ENCODE measurements at regions not wholly inside any gene's neighbourhood (a gene's known extent, or its start where the extent isn't known, plus 50 kb on each side); places are given as distances from the start of the nearest gene placed in this dataset.
A peak's percentile ranks its signal among the peaks of the same experiment; 100 is the strongest.
"Not testable (repeated sequence)": the region's sequence is repeated elsewhere in the genome, so short reads cannot be mapped to it uniquely, and the experiment has no call there.

GRCh38 chr10:62594093-62594520 is 210.4 kb upstream of the ADO start:
- intact Hi-C loops (cut with DNase I): no loop called here
- FAIRE-seq: no peak

GRCh38 chr10:62597226-62597625 is 207.3 kb upstream of the ADO start:
- no peak for FAIRE-seq
- intact Hi-C loops (cut with DNase I): no loop called here
- no peaks in the 10 kb centered on the region for H3K27me3 ChIP-seq (ENCODE audit: control insufficient read depth, insufficient read depth, low read length)
- H3K9me3 ChIP-seq (ENCODE audit: control insufficient read depth in 2 of 3, insufficient read depth in 1 of 3, low read length in 3 of 3): no peaks in the 10 kb centered on the region
- H3K9ac ChIP-seq (ENCODE audit: low read length in 3 of 3): no peak overlapping the region
- no peak for TF ChIP-seq CTCF (IDR thresholded peaks at IDR 0.05; ENCODE audit: borderline replicate concordance, extremely low read depth, insufficient read depth)
- DNase-seq: no peak
- no peaks in the 10 kb centered on the region for H3K36me3 ChIP-seq (ENCODE audit: control insufficient read depth in 2 of 3, insufficient read depth in 3 of 3, low read length in 3 of 3)
- H3K4me3 ChIP-seq (ENCODE audit: low read length in 3 of 3): no peak overlapping the region
- no peak overlapping the region for H3K27ac ChIP-seq (ENCODE audit: low read depth in 2 of 2, low read length in 2 of 2)
- H3K4me1 ChIP-seq (ENCODE audit: control insufficient read depth in 2 of 3, insufficient read depth in 2 of 3, low read depth in 1 of 3, low read length in 3 of 3): no peaks in the 10 kb centered on the region

More at GRCh38 chr10:62594093-62594520, 210.4 kb upstream of the ADO start:
- H3K9ac ChIP-seq (ENCODE audit: low read length in 3 of 3): no peak overlapping the region
- H3K27ac ChIP-seq (ENCODE audit: low read depth in 2 of 2, low read length in 2 of 2): no peak overlapping the region
- no peaks in the 10 kb centered on the region for H3K9me3 ChIP-seq (ENCODE audit: control insufficient read depth in 2 of 3, insufficient read depth in 1 of 3, low read length in 3 of 3)
- TF ChIP-seq CTCF (IDR thresholded peaks at IDR 0.05; ENCODE audit: borderline replicate concordance, extremely low read depth, insufficient read depth): peak; percentile 92
- H3K36me3 ChIP-seq (ENCODE audit: control insufficient read depth in 2 of 3, insufficient read depth in 3 of 3, low read length in 3 of 3): no peaks in the 10 kb centered on the region
- peak in 4 of 5 donors; percentile 51 to 76 (median 62) for DNase-seq
- H3K27me3 ChIP-seq (ENCODE audit: control insufficient read depth, insufficient read depth, low read length): no peaks in the 10 kb centered on the region
- H3K4me1 ChIP-seq (ENCODE audit: control insufficient read depth in 2 of 3, insufficient read depth in 2 of 3, low read depth in 1 of 3, low read length in 3 of 3): no peaks in the 10 kb centered on the region
- no peak overlapping the region for H3K4me3 ChIP-seq (ENCODE audit: low read length in 3 of 3)

GRCh38 chr10:62599161-62599560 is 205.4 kb upstream of the ADO start:
- intact Hi-C loops (cut with DNase I): no loop called here
- Histone ChIP-seq H3K36me3 (ENCODE audit: control insufficient read depth in 2 of 3, insufficient read depth in 3 of 3, low read length in 3 of 3) (no peaks in the 10 kb centered on the region), H3K4me1 (ENCODE audit: control insufficient read depth in 2 of 3, insufficient read depth in 2 of 3, low read depth in 1 of 3, low read length in 3 of 3) (no peaks in the 10 kb centered on the region), H3K27me3 (ENCODE audit: control insufficient read depth, insufficient read depth, low read length) (no peaks in the 10 kb centered on the region), H3K9ac (ENCODE audit: low read length in 3 of 3) (no peak overlapping the region), H3K27ac (ENCODE audit: low read depth in 2 of 2, low read length in 2 of 2) (no peak overlapping the region), H3K4me3 (ENCODE audit: low read length in 3 of 3) (no peak overlapping the region), H3K9me3 (ENCODE audit: control insufficient read depth in 2 of 3, insufficient read depth in 1 of 3, low read length in 3 of 3) (no peaks in the 10 kb centered on the region)
- DNase-seq: no peak
- TF ChIP-seq CTCF (IDR thresholded peaks at IDR 0.05; ENCODE audit: borderline replicate concordance, extremely low read depth, insufficient read depth): no peak
- no peak for FAIRE-seq

- FAIRE-seq; H3K4me3 ChIP-seq (ENCODE audit: low read length in 3 of 3); H3K36me3 ChIP-seq (ENCODE audit: control insufficient read depth in 2 of 3, insufficient read depth in 3 of 3, low read length in 3 of 3): not testable (repeated sequence)
These were observed 198.0 kb upstream of the ADO start for GRCh38 chr10:62606551-62606950.

GRCh38 chr10:62608189-62608875 is 196.2 kb upstream of the ADO start:
- H3K9ac ChIP-seq (ENCODE audit: low read length in 3 of 3); H3K4me1 ChIP-seq (ENCODE audit: control insufficient read depth in 2 of 3, insufficient read depth in 2 of 3, low read depth in 1 of 3, low read length in 3 of 3); H3K27me3 ChIP-seq (ENCODE audit: control insufficient read depth, insufficient read depth, low read length); H3K27ac ChIP-seq (ENCODE audit: low read depth in 2 of 2, low read length in 2 of 2); H3K36me3 ChIP-seq (ENCODE audit: control insufficient read depth in 2 of 3, insufficient read depth in 3 of 3, low read length in 3 of 3); FAIRE-seq; intact Hi-C loops (cut with DNase I); H3K4me3 ChIP-seq (ENCODE audit: low read length in 3 of 3); H3K9me3 ChIP-seq (ENCODE audit: control insufficient read depth in 2 of 3, insufficient read depth in 1 of 3, low read length in 3 of 3): not testable (repeated sequence)
- peak in 1 of 5 donors; percentile 25 for DNase-seq

More at GRCh38 chr10:62606551-62606950, 198.0 kb upstream of the ADO start:
- H3K9me3 ChIP-seq (ENCODE audit: control insufficient read depth in 2 of 3, insufficient read depth in 1 of 3, low read length in 3 of 3); H3K9ac ChIP-seq (ENCODE audit: low read length in 3 of 3); H3K4me1 ChIP-seq (ENCODE audit: control insufficient read depth in 2 of 3, insufficient read depth in 2 of 3, low read depth in 1 of 3, low read length in 3 of 3); intact Hi-C loops (cut with DNase I); H3K27me3 ChIP-seq (ENCODE audit: control insufficient read depth, insufficient read depth, low read length); H3K27ac ChIP-seq (ENCODE audit: low read depth in 2 of 2, low read length in 2 of 2); DNase-seq: not testable (repeated sequence)

Measured in kidney (tissue), 13 donors.